Muscle layer of duodenum (tissue), 2 donors: ENCODE measurements at regions not wholly inside any gene's neighbourhood (a gene's known extent, or its start where the extent isn't known, plus 50 kb on each side); places are given as distances from the start of the nearest gene placed in this dataset.
"Not testable (repeated sequence)": the region's sequence is repeated elsewhere in the genome, so short reads cannot be mapped to it uniquely, and the experiment has no call there.

ENCODE experiments used
- H3K27ac ChIP-seq: one replicate; pipeline ENCODE4 v1.7.0; 2013; ENCODE audit warnings: mild to moderate bottlenecking, low read length
- H3K27me3 ChIP-seq: one replicate; pipeline ENCODE4 v1.7.0; 2013; ENCODE audit warnings: low read depth, mild to moderate bottlenecking, control low read depth, low read length
- H3K36me3 ChIP-seq, 2 donors: one replicate each; pipeline ENCODE4 v1.7.0; 2013; ENCODE audit warnings: low read length in 2 of 2, control low read depth in 1 of 2, mild to moderate bottlenecking in 1 of 2; ENCODE audit not compliant: insufficient read depth in 2 of 2, control insufficient read depth in 1 of 2
- H3K4me1 ChIP-seq, 2 donors: one replicate each; pipeline ENCODE4 v1.7.0; 2013; ENCODE audit warnings: low read length in 2 of 2, mild to moderate bottlenecking in 2 of 2, control low read depth in 1 of 2, moderate library complexity in 1 of 2; ENCODE audit not compliant: insufficient read depth in 2 of 2, control insufficient read depth in 1 of 2
- H3K4me3 ChIP-seq, 2 donors: one replicate each; pipeline ENCODE4 v1.7.0; 2013; ENCODE audit warnings: low read length in 2 of 2, low read depth in 1 of 2, mild to moderate bottlenecking in 1 of 2
- H3K9me3 ChIP-seq, 2 donors: one replicate each; pipeline ENCODE4 v1.7.0; 2013; ENCODE audit warnings: low read length in 2 of 2, control low read depth in 1 of 2, mild to moderate bottlenecking in 1 of 2; ENCODE audit not compliant: control insufficient read depth in 1 of 2
- donor health status: healthy.

DNA sequence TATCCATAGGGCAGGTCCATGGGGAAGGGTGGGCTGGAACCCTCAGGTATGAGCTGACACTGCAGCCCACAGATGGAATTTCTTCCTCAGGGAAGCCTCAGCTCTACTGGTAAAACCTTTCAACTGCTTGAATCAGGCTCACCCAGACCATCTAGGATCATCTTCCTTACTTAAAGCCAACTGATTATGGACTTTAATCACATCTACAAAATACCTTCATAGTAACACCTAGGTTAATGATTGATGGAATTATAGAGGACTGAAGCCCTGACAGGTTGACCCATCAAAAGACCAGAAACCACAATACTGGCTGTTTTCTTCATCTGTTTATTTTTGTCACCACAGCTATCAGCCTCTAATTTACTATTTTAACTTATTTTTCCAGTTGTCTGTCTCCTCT lies 188.9 kb upstream of the BOD1L1 start:
- no peaks in the 10 kb centered on the region for H3K4me1 ChIP-seq
- H3K9me3 ChIP-seq: no peaks in the 10 kb centered on the region
- H3K4me3 ChIP-seq: no peak overlapping the region
- no peaks in the 10 kb centered on the region for H3K36me3 ChIP-seq
- H3K27me3 ChIP-seq: no peaks in the 10 kb centered on the region
- no peak overlapping the region for H3K27ac ChIP-seq

DNA sequence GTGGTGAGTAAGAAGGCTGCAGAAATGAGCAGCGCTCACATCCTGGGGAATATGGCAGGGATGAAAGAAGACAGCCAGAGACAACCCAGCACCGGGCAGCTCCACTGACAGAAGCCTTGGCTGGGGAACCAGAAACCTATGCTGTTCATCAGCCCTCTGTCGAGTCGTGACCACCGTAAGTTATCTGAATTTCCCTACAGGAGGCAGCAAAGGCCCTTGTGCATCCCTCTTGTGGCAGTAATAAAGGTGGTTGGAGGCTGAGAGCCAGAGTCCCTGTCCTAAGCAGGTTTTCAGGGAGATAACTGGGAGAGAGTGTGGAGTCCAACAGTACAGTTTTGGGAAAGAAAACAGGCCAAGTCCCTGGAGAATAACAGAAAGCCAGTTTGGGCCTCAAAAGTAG lies 194.0 kb upstream of the BOD1L1 start:
- Histone ChIP-seq H3K36me3 (no peaks in the 10 kb centered on the region), H3K27ac (no peak overlapping the region)

DNA sequence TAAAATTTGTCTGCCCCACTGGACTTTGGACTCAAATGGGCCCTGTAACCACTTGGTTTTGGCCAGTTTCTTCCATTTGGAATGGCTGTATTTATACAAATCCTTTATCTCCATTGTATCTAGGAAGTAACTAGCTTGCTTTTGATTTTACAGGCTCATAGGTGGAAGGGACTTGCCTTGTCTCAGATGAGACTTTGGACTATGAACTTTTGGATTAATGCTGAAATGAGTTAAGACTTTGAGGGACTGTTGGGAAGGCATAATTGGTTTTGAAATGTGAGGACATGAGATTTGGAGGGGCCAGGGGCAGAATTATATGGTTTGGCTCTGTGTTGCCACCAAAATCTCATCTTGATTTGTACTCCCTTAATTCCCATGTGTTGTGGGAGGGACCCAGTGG lies 198.3 kb upstream of the BOD1L1 start:
- H3K36me3 ChIP-seq, H3K27ac ChIP-seq, H3K4me1 ChIP-seq, H3K4me3 ChIP-seq, H3K27me3 ChIP-seq: not testable (repeated sequence)
- H3K9me3 ChIP-seq: peaks cover 5 to 28% of the 10 kb centered on the region in 2 donors

More for the DNA sequence above, 194.0 kb upstream of the BOD1L1 start:
- Histone ChIP-seq H3K9me3 (peaks cover 5 to 28% of the 10 kb centered on the region in 2 donors), H3K4me3 (no peak overlapping the region), H3K4me1 (no peaks in the 10 kb centered on the region), H3K27me3 (no peaks in the 10 kb centered on the region)

DNA sequence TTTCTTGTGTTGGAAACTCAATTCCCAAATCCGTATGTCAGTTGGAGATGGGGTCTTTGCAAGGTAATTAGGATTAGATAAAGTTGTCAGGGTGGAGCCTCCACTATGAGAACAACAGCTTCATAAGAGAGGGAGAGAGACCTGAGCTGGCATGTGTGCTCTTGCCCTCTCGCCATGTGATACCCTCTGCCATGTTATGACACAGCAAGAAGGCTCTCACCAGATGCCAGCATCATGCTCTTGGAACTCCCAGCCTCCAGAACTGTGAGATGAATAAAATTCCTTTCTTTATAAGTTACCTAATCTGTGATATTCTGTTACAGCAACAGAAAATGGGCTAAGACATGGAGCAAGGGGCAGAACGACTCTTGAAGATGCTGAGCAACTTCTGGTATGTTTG lies 201.9 kb upstream of the BOD1L1 start:
- no peaks in the 10 kb centered on the region for H3K27me3 ChIP-seq

DNA sequence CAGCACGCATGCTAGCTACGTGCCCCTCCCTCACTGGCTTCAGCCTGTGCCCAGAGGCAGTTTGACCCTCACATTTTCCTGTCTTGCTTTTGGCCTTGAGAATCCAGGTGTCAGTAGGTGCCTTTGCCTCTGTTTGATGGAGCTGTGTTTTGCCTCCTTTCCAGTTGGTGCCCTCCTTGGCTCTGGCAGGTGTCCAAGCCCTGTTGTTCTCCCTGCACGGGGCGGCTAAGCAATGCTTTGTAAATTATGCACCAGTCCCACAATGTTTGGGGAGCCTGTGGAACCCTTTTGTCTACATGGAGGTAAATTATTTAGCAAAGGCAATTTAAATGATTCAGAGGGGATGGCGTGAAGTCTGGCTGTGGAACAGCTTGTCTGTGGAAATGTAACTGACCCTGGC lies 202.9 kb upstream of the BOD1L1 start:
- no peaks in the 10 kb centered on the region for H3K4me1 ChIP-seq
- no peak overlapping the region for H3K4me3 ChIP-seq
- H3K36me3 ChIP-seq: no peaks in the 10 kb centered on the region
- no peaks in the 10 kb centered on the region for H3K27me3 ChIP-seq
- no peak overlapping the region for H3K27ac ChIP-seq
- H3K9me3 ChIP-seq: peaks cover 0 to under 1% of the 10 kb centered on the region in 2 donors

More for the DNA sequence above, 201.9 kb upstream of the BOD1L1 start:
- Histone ChIP-seq H3K9me3 (peaks cover 0 to 10% of the 10 kb centered on the region in 2 donors), H3K27ac (no peak overlapping the region), H3K4me1 (no peaks in the 10 kb centered on the region), H3K36me3 (no peaks in the 10 kb centered on the region), H3K4me3 (no peak overlapping the region)

- no peak overlapping the region for H3K4me3 ChIP-seq
- H3K27ac ChIP-seq: no peak overlapping the region
- no peaks in the 10 kb centered on the region for H3K9me3 ChIP-seq
These were observed 205.8 kb upstream of the BOD1L1 start for GRCh38 chr4:13833171-13833804.

DNA sequence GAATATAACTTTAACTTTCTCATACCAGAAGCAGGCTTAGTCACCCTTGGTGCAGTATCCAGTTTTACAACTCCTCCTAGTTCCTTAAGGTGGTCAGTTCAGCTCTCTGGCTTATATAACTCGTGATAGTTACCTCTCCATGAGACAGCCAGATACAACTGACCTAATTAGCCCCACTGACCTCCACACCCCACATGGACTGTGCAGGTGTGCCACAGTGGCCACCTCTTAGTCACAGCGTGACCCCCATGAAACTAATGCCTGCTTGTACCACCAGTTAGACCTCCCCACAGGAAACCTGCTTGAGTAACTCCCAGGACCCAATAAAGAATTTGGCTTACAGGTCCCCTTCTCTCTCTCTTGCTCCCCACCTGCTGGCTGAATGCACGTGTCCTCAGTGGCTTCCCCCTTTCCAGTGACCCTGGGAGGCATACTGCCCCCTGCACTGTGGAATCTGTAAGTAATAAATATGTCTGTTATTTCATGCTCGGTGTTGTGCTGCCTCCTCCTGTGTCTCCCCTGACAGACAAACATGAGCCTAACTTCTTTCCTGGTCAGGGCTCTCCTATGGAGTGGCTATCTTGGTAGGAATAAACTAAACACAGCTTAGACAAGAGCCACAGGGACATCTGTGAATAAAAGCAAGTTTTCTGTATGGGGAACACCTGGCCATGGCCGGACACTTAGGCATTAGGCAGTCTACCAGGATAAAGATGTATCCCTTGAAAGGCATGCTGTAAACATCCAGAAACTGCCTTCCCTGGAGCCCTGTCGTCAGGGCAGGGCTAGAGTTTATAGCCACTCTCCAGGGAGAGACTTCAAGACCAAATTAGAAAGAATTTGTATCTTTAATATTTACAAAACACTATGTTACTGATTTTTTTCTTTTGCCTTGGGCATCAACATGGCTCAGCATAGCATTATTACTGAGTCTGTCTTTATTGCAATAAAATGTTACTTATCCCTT lies 209.7 kb upstream of the BOD1L1 start:
- H3K4me1 ChIP-seq: no peaks in the 10 kb centered on the region
- no peaks in the 10 kb centered on the region for H3K36me3 ChIP-seq
- no peak overlapping the region for H3K27ac ChIP-seq
- H3K9me3 ChIP-seq: no peaks in the 10 kb centered on the region
- H3K27me3 ChIP-seq: no peaks in the 10 kb centered on the region
- H3K4me3 ChIP-seq: no peak overlapping the region

More at GRCh38 chr4:13833171-13833804, 205.8 kb upstream of the BOD1L1 start:
- no peaks in the 10 kb centered on the region for H3K4me1 ChIP-seq
- no peaks in the 10 kb centered on the region for H3K27me3 ChIP-seq
- no peaks in the 10 kb centered on the region for H3K36me3 ChIP-seq

DNA sequence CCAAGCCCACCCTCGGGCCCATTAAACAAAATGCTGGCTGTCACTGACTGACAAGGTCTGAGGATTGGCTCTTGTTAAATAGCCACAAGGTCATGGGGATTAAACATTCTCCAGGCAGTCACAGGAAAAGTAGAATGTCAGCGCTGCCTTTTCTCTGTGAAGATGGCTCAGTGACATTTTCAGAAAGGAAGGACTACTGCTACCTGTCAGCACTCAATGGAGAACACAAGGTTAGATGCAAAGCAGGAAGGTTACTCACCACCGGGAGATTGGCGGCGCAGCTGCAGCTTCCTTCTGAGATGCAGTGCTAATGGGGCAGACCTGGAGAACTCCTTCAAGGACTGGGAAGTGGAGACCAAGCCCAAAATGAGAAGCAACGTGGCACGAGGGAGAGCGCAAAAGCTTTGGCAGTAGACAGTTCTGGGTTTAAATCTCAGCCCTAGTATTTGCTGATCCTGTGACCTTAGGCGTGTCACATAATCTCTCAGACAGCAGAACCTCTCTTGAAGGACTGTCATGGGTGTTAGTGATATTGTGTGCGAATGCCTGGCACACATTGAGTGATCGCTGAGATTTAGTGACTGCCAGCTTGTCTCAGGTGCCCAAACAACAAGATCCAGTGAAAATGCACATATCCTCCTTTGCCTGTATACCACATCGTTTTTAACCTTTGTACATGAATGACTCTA lies 213.1 kb upstream of the BOD1L1 start:
- H3K27ac ChIP-seq: no peak overlapping the region
- H3K27me3 ChIP-seq: no peaks in the 10 kb centered on the region
- no peak overlapping the region for H3K4me3 ChIP-seq

DNA sequence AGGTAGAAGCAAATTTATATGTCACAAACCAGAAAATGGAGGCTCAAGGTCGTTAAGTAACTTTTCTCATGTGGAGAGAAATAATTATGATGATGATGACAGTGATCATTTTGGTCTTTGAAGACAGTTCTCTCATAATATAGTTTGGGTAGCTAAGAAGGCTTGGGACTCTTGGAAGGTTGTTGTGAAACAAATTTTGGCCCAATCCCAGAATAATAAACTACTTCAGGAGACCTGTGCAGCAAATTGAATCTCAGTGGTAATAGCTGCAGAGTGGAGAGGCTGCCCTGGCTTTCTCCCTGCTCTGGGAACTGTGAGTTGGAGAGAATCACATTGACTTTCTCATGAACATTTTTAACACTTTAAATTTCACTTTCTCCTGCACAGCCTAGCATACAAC lies 217.2 kb upstream of the BOD1L1 start:
- Histone ChIP-seq H3K4me1 (no peaks in the 10 kb centered on the region), H3K9me3 (no peaks in the 10 kb centered on the region), H3K27ac (no peak overlapping the region), H3K4me3 (no peak overlapping the region), H3K36me3 (no peaks in the 10 kb centered on the region), H3K27me3 (no peaks in the 10 kb centered on the region)

More for the DNA sequence above, 213.1 kb upstream of the BOD1L1 start:
- Histone ChIP-seq H3K36me3 (no peaks in the 10 kb centered on the region), H3K9me3 (no peaks in the 10 kb centered on the region), H3K4me1 (no peaks in the 10 kb centered on the region)

GRCh38 chr4:13849778-13850177 lies 222.3 kb upstream of the BOD1L1 start:
- Histone ChIP-seq H3K27ac (no peak overlapping the region), H3K4me3 (no peak overlapping the region), H3K36me3 (no peaks in the 10 kb centered on the region), H3K4me1 (no peaks in the 10 kb centered on the region), H3K27me3 (no peaks in the 10 kb centered on the region), H3K9me3 (no peaks in the 10 kb centered on the region)
